ELR (cell line): ENCODE measurements at regions not wholly inside any gene's neighbourhood (a gene's known extent, or its start where the extent isn't known, plus 50 kb on each side); places are given as distances from the start of the nearest gene placed in this dataset.

Experiments used
- DNase-seq: peaks from one replicate; pipeline ENCODE4 v3.0.0-alpha.2; 2015; ENCODE audit warnings: low read depth

GRCh38 chr3:127374086-127375010 is 86.5 kb upstream of the PRR20G start:
- DNase-seq = peak; percentile 33

- no peak for DNase-seq
These were observed 85.7 kb upstream of the PRR20G start for GRCh38 chr3:127373441-127374085.

GRCh38 chr3:127371846-127372245 is 84.0 kb upstream of the PRR20G start:
- no peak for DNase-seq

GRCh38 chr3:127371334-127371733 is 83.5 kb upstream of the PRR20G start:
- DNase-seq = no peak

GRCh38 chr3:127370906-127371305 is 83.1 kb upstream of the PRR20G start:
- no peak for DNase-seq

- DNase-seq = no peak
These were observed 81.6 kb upstream of the PRR20G start for GRCh38 chr3:127369356-127369935.

- DNase-seq = no peak
These were observed 80.6 kb upstream of the PRR20G start for GRCh38 chr3:127368186-127369032.

GRCh38 chr3:127367593-127367992 is 79.7 kb upstream of the PRR20G start:
- DNase-seq = no peak

GRCh38 chr3:127366383-127366782 is 78.5 kb upstream of the PRR20G start:
- no peak for DNase-seq

- no peak for DNase-seq
These were observed 77.4 kb upstream of the PRR20G start for GRCh38 chr3:127365163-127365798.

- DNase-seq = no peak
These were observed 76.0 kb upstream of the PRR20G start for GRCh38 chr3:127363891-127364290.

- no peak for DNase-seq
These were observed 75.3 kb upstream of the PRR20G start for GRCh38 chr3:127363171-127363570.

- DNase-seq = no peak
These were observed 72.8 kb upstream of the PRR20G start for GRCh38 chr3:127360647-127361046.

GRCh38 chr3:127358641-127359040 is 70.8 kb upstream of the PRR20G start:
- no peak for DNase-seq

GRCh38 chr3:127356381-127356780 is 68.5 kb upstream of the PRR20G start:
- no peak for DNase-seq

GRCh38 chr3:127354761-127355160 is 66.9 kb upstream of the PRR20G start:
- DNase-seq = no peak

- no peak for DNase-seq
These were observed 64.8 kb upstream of the PRR20G start for GRCh38 chr3:127352612-127353011.

GRCh38 chr3:127351775-127352350 is 64.0 kb upstream of the PRR20G start:
- DNase-seq = no peak

- DNase-seq = no peak
These were observed 63.5 kb upstream of the PRR20G start for GRCh38 chr3:127351321-127351720.

GRCh38 chr3:127350172-127351050 is 62.6 kb upstream of the PRR20G start:
- no peak for DNase-seq
